Activated CD8-positive, alpha-beta memory T cell treated with anti-CD3 and anti-CD28 coated beads for 4 hours (primary cell): ENCODE measurements at regions not wholly inside any gene's neighbourhood (a gene's known extent, or its start where the extent isn't known, plus 50 kb on each side); places are given as distances from the start of the nearest gene placed in this dataset.

Experiments used
- DNase-seq, 2 donors: peaks; one replicate each; pipeline ENCODE4 v3.0.0-alpha.2; 2020; ENCODE audit warnings: low read depth in 2 of 2

- DNase-seq, result no peak
Observed at GRCh38 chr12:91622981-91623380, 440.4 kb upstream of the DCN start.

- DNase-seq, result no peak
Observed at GRCh38 chr12:91622037-91622436, 439.4 kb upstream of the DCN start.

- DNase-seq, result no peak
Observed at GRCh38 chr12:91620992-91621391, 438.4 kb upstream of the DCN start.

- no peak for DNase-seq
Observed at GRCh38 chr12:91620422-91620821, 437.8 kb upstream of the DCN start.

GRCh38 chr12:91618281-91618680 lies 435.7 kb upstream of the DCN start:
- DNase-seq, result no peak

GRCh38 chr12:91617818-91618217 lies 435.2 kb upstream of the DCN start:
- DNase-seq, result no peak

GRCh38 chr12:91616416-91616815 lies 433.8 kb upstream of the DCN start:
- no peak for DNase-seq

GRCh38 chr12:91613223-91613779 lies 430.7 kb upstream of the DCN start:
- DNase-seq, result no peak

GRCh38 chr12:91610561-91610960 lies 427.9 kb upstream of the DCN start:
- no peak for DNase-seq

GRCh38 chr12:91609283-91609682 lies 426.7 kb upstream of the DCN start:
- DNase-seq, result no peak

GRCh38 chr12:91608542-91608941 lies 425.9 kb upstream of the DCN start:
- no peak for DNase-seq

- DNase-seq, result no peak
Observed at GRCh38 chr12:91606662-91607377, 424.2 kb upstream of the DCN start.

- no peak for DNase-seq
Observed at GRCh38 chr12:91604897-91605296, 422.3 kb upstream of the DCN start.

GRCh38 chr12:91603060-91603459 lies 420.4 kb upstream of the DCN start:
- no peak for DNase-seq

- DNase-seq, result no peak
Observed at GRCh38 chr12:91601054-91601453, 418.4 kb upstream of the DCN start.

GRCh38 chr12:91594715-91595114 lies 412.1 kb upstream of the DCN start:
- DNase-seq, result no peak

- DNase-seq, result no peak
Observed at GRCh38 chr12:91591639-91591987, 409.0 kb upstream of the DCN start.

GRCh38 chr12:91590966-91591638 lies 408.5 kb upstream of the DCN start:
- DNase-seq, result no peak

- DNase-seq, result no peak
Observed at GRCh38 chr12:91588874-91589454, 406.3 kb upstream of the DCN start.

- no peak for DNase-seq
Observed at GRCh38 chr12:91586015-91586414, 403.4 kb upstream of the DCN start.

- DNase-seq, result no peak
Observed at GRCh38 chr12:91582811-91583210, 400.2 kb upstream of the DCN start.

- DNase-seq, result no peak
Observed at GRCh38 chr12:91579516-91580263, 397.1 kb upstream of the DCN start.
